GM21825 (cell line): ENCODE measurements at regions not wholly inside any gene's neighbourhood (a gene's known extent, or its start where the extent isn't known, plus 50 kb on each side); places are given as distances from the start of the nearest gene placed in this dataset.
"Not testable (repeated sequence)": the region's sequence is repeated elsewhere in the genome, so short reads cannot be mapped to it uniquely, and the experiment has no call there.

Experiments used
- ATAC-seq: cut with Tn5 transposase; IDR thresholded peaks from one replicate; pipeline ENCODE4 v1.9.1; 2021; ENCODE audit warnings: mild to moderate bottlenecking, moderate library complexity; ENCODE audit not compliant: unreplicated experiment

DNA sequence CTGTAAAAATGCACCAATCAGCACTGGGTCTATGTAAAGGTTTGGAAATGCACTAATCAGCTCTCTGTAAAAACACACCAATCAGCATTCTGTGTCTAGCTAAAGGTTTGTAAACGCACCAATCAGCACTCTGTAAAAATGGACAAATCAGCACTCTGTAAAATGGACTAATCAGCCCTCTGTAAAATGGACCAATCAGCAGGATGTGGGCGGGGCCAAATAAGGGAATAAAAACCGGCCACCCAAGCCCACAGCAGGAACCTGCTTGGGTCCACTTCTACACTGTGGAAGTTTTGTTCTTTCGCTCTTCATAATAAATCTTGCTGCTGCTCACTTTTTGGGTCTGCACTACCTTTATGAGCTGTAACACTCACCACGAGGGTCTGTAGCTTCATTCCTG is 101.0 kb downstream of the SMC2 start:
- not testable (repeated sequence) for ATAC-seq

DNA sequence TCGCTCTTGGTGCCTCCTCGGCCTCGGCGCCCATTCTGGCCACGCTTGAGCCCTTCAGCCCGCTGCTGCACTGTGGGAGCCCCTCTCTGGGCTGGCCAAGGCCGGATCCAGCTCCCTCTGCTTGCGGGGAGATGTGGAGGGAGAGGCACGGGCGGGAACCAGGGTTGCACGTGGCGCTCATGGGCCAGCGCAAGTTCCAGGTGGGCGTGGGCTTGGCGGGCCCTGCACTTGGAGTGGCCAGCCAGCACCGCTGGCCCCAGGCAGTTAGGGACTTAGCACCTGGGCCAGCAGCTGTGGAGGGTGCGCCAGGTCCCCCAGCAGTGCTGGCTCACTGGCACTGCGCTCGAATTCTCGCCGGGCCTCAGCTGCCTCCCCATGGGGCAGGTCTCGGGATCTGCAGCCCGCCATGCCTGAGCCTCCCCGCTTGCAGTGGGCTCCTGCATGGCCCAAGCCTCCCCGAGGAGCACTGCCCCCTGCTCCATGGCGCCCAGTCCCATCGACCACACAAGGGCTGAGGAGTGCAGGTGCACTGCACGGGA is 106.4 kb downstream of the SMC2 start:
- ATAC-seq = no peak

DNA sequence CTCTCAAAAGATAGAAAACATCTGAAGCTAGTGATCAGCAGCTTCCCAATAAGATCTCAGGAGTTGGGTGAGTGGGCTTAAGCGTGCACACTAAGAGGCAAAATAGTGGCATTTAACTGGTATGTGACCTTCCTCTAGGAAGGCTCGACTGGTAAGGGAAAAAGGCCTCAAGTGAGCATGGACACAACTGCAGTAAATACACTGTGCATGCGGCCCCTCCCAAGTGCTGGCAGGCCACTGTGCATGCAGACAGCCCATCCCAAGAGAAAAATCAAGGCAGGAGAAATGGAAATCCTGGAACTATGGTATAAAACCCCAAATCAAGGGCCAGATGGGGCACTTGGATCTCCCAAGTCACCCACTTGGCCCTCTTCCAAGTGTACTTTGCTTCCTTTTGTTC is 112.7 kb downstream of the SMC2 start:
- ATAC-seq = no peak

DNA sequence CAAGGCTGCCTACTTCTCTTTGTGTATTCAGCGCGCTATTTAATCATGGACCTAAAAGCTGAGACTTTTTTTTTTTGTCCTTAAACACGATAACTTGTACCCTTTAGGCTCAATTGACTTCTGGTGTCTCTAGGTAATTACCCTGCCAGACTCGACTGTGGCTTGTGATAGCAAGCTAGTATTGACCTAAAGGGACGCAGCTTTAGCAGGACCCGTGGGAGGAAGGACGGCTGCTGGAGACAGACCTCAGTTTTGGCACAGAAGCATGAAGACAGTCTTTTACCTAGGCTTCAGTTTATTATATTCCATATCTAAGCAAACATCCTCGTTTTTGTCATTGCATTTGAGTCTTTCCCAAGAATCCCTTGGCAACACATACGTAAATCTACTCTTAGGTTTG is 115.3 kb downstream of the SMC2 start:
- ATAC-seq = no peak

DNA sequence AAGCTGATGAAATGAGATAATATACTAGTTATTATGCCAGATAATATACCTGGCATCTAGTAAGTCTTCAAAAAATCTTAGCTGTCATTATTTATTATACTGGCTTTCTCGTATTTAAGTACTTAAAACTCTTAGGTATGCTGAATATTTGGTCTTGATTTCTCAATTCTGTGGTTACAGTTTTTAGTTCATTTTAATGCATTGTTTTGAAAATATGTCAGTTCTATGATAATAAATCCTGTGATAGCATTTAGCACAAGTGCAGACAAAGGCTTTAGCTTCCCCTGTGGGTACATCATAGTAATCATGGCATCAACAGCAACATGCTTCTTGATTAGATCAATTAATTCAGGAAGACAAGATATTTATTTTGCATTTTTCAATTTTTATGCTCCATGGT is 133.0 kb downstream of the SMC2 start:
- ATAC-seq = no peak

DNA sequence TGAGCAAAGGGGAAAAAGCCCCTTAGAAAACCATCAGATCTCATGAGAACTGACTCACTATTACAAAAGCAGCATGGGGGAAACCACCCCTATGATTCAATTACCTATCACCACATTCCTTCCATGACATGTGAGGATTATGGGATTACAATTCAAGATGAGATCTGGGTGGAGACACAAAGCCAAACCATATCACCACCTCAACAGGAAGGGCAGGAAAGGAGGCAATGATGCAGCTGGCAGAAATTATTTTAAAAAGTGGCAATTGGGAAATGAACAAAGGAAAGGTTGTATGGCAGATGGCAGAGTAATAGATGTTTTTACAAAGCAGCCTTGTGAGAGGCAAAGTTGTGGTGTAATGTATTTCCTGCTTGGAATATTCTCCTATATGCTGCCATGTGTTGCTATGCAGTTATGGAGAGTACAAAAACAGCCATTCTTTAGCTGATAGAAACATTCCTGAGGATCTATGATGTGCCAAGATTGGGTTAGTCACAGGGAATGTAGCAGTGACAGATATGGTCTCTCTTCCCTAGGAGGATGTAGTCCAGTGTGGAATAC is 138.8 kb downstream of the SMC2 start:
- ATAC-seq = no peak

DNA sequence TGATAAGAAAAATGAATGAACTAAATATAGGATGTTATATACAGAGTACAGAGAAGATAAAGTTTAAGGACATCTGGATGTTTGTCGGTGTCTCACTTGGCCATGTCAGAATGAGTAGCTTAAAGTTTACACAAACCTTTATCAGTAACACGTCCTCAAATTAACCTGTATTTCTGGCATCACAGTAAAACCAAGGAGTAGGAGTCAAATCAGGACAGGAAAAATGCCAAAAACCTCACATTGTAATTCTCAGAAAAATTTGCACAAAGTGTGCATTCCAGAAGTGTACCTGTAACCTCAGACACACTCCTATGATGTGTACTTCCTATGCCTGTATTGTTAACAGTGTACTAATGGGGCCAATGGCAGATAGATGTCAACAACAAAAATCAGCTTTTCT is 139.3 kb downstream of the SMC2 start:
- ATAC-seq = no peak

DNA sequence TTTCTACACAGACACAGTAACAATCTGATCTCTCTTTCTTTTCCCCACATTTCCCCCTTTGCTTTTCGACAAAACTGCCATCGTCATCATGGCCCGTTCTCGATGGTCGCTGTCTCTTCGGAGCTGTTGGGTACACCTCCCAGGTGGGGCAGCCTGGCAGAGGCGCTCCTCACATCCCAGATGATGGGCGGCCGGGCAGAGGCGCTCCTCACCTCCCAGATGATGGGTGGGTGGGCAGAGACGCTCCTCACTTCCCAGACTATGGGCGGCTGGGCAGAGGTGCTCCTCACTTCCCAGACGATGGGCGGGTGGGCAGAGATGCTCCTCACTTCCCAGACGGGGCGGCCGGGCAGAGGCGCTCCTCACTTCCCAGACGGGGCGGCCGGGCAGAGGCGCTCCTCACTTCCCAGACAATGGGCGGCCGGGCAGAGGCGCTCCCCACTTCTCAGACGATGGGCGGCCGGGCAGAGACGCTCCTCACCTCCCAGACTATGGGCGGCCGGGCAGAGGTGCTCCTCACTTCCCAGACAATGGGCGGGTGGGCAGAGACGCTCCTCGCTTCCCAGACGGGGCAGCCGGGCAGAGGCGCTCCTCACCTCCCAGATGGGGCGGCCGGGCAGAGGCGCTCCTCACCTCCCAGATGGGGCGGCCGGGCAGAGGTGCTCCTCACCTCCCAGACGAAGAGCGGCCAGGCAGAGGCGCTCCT is 140.7 kb downstream of the SMC2 start:
- ATAC-seq = not testable (repeated sequence)

DNA sequence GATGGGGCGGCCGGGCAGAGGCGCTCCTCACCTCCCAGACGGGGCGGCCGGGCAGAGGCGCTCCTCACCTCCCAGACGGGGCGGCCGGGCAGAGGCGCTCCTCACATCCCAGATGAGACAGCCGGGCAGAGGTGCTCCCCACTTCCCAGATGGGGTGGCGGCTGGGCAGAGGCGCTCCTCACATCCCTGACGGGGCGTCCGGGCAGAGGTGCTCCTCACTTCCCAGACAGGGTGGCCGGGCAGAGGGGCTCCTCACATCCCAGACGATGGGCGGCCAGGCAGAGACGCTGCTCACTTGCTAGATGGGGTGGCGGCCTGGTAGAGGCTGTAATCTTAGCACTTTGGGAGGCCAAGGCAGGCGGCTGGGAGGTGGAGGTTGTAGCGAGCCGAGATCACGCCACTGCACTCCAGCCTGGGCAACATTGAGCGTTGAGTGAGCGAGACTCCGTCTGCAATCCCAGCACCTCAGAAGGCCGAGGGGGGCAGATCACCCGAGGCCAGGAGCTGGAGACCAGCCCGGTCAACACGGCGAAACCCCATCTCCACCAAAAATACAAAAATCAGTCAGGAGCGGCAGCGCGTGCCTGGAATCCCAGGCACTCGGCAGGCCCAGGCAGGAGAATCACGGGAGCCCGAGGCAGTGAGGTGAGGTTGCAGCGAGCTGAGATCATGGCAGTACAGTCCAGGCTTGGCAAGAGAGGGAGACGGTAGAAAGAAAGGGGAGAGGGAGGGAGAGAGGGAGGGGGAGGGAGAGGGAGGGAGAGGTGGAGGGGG is 141.4 kb downstream of the SMC2 start:
- not testable (repeated sequence) for ATAC-seq

DNA sequence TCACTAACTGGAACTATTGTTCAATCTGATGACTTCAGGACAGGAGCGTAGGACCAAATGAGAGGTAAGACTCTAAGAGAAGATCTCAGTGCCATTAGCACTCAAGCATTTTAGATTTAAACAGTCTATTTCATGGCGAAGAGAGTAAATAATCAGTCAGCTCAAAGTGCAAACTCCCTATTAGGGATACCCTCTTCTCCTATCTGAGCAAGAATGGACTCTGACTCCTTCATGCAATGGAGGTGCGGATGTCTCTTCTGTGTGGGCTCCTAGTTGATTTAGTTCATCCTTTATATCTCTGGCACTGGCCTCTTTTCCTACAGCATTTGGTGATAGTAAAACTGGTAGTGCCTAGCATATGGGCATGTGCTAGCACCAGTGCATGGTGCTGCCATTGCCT is 144.6 kb downstream of the SMC2 start:
- ATAC-seq = no peak

DNA sequence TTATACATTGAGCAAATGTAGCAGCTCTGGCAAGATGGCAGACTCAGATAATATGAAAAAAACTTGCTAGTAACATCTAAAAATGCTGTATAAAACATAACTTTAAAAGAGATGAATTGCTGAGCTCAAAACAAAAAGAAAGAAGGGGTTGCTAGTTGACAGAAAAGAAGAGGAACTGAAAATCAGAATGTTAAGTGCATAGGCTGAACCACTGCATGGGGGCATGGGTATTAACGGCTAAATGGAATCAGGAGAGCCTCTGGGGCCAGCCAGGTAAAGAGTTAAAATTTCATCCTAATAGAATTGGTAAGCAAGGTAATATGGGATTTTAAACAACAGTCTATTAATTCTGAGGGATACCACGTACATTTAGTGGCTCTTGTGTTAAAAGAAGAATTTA is 146.8 kb downstream of the SMC2 start:
- ATAC-seq = no peak

DNA sequence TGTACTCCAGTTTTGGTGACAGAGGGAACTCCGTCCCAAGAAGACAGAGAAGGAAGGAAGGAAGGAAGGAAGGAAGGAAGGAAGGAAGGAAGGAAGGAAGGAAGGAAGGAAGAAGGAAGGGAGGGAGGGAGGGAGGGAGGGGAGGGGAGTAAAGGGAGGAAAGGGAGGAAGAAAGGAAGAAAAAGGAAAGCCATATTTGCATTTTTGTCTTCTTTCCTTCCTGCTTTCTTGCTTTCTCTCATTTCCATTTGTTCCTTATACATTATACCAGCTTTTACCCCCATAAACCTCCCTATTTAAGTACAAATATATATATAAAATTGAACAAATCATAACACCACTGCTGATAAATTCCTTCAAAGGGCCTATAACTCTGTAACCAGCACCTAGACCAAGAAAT is 151.8 kb downstream of the SMC2 start:
- no peak for ATAC-seq

DNA sequence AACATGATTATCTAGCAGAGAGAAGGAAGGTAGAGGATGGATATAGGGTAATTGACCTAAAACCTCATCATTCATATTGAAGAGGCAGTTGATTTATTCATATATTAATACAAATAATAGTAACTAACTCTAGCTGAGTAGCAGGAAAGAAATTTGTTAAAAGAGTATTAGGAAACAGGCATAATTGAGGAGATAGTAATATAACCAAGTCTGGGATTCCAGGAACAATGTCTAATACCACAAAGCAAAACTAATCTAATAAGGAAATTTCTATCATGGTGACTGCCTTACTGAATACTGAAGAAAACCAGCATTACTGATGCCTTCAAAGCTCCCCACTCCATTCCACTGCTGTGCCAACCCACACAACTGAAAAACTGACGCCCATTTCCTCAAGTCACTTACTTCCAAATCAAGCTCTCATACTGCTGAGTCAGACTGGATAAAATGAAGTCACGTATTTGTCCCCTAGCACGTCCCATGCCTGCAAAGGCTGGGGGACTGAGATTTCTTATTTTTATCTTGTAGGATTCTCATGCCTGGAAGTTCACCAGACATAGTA is 153.9 kb downstream of the SMC2 start:
- ATAC-seq = no peak

DNA sequence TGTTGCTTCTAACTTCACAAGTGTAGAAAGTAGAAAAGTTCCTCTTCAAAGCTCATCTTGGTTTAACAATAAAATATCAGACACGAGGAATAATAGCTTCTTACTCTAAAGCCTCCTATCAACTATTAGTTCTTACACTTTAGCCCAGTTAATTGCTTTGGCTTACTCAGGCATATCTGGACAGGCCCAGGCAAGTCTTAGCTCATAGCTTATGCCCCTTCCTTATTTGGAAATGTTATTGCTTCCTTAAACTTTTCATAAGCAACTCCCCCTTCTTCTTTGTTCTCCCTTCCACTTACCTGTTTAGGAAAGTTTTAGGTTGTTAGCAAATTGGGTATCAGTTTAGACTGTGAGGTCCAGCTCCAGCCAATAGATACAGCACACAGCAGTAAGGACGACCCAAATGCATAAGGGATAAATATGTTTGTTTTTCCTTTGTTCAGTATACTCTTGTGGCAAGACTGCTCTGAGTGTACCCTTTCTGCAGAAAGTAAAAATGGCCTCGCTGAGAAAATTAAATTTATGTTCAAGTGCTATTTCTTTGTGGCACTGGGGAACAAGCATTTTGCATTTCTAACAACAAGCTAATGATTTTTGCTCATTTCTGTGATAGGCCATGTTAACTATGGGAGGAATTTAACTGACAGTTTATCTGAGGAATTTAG is 162.1 kb downstream of the SMC2 start:
- no peak for ATAC-seq

DNA sequence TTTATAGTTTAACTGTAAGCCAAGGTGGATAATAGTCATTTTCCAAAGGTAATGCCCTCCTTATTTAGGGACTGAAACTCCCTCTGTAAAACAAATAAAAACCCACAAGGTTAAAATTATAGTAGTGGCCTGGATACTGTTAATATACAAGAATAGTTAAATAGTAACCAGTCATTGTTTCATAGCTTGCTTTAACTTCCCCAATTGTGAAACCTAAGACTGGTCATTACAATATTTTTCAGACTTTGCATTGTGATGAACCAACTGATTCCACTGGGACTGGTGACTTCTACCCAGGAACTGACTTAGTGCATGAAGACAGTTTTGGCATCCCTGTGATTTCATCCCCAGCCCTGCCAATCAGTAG is 162.6 kb downstream of the SMC2 start:
- no peak for ATAC-seq

DNA sequence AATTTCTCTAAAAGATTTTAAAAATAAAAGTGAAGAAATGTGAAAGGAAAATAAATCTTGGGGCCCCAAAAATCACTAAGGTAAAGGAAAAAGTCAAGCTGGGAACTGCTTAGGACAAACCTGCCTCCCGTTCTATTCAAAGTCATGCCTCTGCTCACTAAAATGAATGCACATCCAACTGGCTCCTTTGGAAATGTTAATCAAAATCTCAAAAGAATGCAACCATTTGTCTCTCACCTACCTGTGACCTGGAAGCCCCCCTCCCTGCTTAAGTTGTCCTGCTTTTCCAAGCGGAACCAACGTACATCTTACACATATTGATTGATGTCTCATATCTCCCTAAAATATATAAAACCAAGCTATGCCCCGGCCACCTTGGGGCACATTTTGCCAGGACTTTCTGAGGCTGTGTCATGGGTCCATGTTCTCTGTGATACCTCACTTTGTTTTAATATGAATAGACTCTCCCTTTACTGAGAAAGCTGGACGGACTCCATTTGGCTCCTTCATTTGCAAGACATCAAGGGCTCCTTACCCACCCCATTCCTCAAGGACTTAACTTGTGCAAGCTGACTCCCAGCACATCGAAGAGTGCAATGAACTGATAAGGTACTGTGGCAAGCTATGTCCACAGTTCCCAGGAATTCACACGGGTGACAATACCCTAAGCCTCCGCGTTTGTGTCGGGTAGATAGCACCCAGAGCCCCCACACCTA is 164.3 kb downstream of the SMC2 start:
- ATAC-seq = no peak

DNA sequence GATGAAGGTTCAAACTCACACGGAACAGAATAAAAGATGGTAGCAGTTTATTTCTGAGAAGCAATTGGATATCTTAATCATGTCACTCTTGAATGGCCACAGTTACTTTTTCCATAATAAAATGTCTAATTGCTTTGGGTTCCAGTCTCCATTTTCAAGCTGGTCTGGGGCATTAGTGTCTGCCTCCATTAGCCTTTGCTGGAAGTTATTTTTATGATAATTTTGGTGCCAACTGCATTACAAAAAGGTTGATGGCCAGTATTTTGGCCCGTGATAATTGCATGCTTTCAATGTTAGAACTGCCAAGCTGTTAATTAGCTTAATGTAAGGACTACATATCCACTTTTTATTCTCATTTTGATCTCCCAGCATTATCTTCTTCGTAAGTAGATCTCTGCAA is 165.9 kb downstream of the SMC2 start:
- no peak for ATAC-seq

DNA sequence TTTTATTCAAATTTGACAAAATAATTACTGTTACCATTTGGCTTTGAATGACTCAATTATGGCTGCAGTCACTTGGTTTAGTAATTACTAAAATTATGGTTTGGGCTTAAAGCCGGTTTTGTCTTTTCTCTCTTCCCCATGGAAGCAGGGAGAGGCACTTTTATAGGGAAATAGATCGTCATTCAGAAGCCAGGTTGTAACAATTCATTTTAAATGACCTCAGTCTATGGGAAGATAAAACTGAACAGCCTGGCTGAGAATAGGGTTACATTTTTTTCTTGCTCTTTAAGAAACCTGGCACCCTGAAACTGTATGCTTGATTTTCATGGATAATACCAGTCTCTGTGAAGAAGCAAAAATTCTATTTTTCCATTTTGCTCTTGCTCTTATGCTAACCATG is 169.8 kb downstream of the SMC2 start:
- ATAC-seq = no peak

DNA sequence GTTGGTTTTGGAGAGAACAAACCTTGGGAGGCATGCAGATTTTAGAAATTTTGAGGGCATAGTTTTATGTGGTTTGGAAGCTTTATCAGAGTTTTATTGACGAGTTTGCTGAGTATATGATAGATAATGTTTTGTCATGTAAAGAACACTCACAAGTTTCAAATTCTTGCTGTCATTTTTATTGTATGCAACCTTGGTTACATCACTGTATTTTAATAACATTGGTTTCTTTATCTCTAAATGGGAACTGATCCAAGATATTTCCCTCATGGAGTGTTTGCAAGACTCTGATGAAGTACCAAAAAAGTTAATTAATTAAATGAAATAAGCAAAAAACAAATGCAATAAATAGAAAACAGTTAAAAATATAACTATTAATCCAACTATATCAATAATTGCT is 170.3 kb downstream of the SMC2 start:
- no peak for ATAC-seq

DNA sequence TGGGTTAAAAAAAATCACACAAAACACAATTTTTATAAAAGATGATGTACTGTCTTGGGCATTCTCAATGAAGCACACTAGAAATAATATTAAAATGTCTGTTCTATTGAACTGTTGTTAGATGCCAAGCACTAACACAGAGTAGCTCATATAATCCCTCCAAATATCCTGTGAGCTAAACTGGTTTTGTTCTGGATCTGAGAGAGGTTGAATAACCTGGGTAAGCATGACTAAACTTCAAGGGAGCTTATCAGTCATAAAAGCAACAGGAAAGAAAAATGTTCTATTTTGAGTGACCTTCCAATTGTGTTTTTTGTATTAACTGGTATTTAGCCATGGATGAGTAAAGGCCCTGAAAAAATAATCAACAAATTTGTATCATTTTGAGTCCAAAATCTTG is 175.3 kb downstream of the SMC2 start:
- no peak for ATAC-seq
